HG03571 (cell line): ENCODE measurements at regions not wholly inside any gene's neighbourhood (a gene's known extent, or its start where the extent isn't known, plus 50 kb on each side); places are given as distances from the start of the nearest gene placed in this dataset.
"Not testable (repeated sequence)": the region's sequence is repeated elsewhere in the genome, so short reads cannot be mapped to it uniquely, and the experiment has no call there.

Experiments used
- ATAC-seq: cut with Tn5 transposase; IDR thresholded peaks from one replicate; pipeline ENCODE4 v1.9.1; 2021; ENCODE audit not compliant: unreplicated experiment

DNA sequence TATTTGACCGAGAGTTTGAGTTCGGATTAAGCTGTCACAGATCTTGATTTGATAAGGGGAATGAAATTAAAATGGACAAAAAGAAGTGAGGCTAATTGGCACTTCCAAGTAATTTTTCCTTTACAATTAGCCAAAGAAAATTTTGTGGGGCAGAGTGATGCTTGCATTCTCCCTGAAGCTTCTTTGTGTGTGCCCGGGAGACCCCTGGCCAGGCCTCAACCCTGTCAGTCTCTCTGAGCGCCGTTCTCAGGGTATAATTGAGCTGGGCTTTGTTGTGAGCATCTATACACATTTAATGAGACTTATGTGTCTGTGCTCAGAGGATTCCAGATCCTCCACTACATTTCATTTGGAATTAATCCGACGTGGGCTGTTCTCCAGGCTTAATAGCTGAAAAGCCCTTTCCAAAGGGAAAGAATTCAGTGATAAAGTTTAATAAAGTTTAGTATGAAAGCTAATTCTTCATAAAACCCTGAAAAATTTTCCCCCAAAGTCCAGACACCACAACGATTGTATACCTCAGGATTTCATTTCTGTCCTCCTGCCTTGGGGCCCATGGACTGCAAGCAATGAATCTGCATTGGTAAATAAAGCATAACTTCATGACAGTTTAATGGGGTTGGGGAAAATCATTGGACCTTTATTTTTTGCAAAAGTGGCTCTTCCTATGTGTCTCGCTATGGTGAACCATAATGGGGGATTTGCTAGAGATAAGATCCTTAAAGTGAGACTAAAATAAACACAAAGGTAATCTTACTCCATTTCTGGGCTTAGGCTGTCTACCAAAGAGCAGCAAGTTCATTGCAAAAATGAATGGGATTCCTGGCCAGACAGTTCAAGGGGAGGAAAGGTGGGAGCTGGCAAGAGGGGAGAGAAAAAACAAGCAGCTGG is 292.6 kb downstream of the C12orf75 start:
- ATAC-seq = no peak

DNA sequence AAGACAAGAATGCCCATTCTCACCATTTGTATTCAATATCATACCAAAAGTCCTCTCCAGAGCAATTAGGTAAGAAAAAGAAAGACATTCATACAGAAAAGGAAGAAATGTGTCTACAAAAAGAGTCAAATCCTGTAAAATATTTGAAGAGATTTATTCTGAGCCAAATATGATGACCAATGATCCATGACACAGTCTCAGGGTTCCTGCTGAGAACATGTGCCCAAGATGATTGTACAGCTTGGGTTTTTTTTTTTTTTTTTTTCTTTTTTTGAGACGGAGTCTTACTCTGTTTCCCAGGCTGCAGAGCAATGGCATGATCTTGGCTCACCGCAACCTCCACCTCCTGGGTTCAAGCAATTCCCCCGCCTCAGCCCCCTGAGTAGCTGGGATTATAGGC is 296.2 kb downstream of the C12orf75 start:
- no peak for ATAC-seq

DNA sequence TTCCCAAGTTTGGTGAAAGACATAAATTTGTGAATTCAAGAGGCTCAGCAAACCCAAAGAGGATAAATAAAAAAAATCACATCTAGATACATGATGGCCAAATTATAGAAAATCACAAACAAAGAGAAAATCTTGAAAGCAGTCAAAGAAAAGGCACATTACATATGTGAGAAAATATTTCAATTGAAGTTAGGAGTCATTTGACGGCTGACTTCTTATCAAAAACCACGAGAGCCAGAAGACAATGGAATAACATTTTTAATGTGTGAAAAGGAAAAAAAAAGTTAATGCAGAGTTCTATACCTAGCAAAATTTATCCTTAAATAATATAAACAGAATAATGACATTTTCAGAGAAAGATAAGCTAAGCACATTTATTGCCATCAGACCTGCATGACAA is 307.0 kb downstream of the C12orf75 start:
- no peak for ATAC-seq

DNA sequence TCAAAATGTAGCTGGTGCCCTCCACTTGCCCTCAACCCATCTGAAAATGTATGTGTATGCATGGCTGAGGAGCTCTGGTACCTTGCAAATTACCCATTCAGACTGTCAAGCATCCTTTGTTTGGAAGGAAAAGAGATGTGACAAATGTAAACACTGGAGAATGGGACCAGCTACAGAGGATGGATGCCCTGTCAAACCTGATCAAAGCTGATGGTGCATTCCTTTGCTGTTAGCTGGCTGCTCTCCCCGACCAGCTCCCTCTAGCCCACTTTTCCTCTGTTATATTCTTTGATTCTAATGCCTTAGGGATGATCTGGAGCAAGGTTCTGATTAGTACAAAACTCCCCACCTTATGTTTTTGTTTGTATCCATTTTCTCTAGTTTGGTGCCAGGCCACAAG is 310.3 kb downstream of the C12orf75 start:
- no peak for ATAC-seq

DNA sequence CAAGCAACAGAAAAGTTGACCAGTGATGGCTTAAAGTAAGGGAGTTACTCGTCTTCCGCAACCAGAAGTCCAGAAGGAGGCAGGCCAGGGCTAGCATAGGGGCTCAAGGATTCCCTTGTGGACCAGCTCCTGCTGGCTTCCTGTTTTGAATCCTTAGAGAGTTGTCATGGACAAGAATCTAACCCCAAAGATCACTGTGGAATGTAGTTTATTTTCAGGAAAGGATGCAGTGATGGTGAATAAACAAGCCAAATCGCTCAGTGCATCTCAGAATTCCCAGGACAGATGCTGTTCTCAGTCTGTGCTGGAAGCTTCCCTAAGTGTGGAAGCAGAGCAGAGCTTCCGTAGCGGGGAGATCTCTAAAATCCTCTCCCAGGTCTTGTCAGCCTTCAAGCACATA is 311.3 kb downstream of the C12orf75 start:
- ATAC-seq = no peak

DNA sequence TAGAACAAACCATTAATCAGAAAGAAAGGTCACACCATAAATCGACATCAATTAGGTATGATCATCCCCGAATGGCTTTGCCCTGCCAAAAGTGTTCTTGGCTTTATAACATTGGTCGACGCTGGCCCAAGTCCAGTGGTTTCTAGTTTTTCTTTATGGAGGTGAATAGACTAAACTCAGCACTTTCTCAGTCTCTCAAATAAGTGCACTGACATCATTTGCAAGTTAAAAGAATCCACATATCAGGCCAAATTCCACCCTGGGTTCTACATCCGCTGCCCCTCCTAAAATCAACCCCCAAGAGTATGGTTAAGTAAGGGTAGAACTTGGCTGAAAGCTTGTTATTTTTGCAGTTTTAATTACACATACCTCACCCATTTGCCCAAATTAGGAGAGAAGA is 314.3 kb downstream of the C12orf75 start:
- no peak for ATAC-seq

DNA sequence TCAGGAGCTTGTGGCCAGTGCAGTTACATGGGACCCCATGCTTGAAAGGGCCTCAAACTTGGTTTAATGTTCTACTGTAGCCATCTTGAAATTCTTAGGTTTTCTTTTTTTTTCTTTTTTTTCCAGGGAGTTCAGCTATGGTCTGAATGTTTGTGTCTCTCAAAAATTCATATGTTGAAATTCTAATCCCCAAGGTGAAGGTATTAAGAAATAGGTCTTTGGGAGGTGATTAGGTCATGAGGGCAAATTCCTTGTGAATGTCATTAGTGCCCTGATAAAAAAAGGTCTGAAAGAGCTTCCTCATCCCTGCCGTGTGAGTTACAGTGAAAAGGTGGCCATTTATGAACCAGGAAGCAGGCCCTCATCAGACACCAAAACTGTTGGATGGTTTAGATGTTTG is 324.1 kb downstream of the C12orf75 start:
- no peak for ATAC-seq

DNA sequence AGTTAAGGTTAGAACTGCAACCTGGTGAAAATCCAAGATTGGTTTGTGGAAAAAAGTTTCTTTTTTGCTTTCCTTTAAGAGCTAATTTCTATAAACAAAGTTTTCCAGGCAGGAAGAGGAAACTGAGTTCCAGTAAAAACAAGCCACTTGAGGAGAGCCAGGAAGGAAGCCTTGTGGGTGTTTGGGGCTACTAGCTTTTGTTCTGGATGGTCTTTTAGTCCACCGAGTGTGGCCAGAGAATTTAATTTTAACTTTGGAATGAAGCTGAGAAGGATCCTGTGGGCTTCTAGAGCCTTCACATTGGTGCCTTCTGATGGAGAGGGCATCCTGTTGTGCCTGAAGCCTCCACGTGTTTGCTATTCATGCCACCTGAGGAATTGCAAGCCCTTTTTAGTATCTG is 327.9 kb downstream of the C12orf75 start:
- no peak for ATAC-seq

DNA sequence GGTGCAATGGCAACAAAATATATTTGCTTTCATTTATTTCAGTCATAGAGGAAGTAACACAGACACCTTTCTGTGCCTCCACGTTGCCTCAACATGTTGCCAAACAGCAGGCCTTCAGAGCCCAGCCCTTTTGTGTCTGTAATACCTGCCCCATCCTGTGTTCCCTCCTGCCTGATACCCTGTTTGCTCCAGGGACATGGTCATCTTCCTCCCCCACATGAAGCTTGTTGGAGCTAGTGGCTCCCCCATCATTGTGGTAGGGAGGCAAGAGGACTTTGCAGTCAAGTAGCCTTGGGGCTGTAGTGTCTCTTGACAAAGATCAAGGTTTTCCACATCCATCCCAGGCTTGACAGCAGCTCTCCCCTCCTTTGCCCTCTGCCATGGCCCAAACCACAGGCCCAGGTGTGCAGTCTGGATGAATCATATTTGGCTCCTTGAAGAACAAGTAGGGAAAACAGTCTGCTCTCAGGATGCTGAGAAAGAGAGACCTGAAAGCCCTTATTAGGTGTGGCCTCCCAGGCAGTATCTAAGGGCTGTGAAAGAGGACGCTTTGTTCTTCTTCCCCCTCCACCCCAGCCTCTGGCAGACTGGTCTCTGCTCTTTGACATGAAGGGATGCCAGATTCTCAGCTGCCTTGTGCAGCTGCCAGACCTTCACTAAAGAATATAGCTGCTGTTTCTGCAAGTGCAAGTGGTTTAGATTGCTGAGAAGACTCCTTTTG is 329.0 kb downstream of the C12orf75 start:
- no peak for ATAC-seq

DNA sequence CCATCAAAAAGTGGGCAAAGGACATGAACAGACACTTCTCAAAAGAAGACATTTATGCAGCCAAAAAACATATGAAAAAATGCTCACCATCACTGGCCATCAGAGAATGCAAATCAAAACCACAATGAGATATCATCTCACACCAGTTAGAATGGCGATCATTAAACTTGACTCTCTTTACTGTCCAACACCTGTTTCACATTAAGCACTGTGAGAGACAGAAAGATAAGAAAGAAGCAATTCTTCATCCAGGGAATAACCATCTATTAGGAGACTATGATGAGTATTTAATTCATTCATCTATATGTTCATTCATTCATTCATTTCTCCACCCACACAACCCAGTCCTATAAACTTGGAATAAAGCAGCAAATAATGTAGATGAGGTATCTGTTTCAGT is 334.3 kb downstream of the C12orf75 start:
- not testable (repeated sequence) for ATAC-seq

DNA sequence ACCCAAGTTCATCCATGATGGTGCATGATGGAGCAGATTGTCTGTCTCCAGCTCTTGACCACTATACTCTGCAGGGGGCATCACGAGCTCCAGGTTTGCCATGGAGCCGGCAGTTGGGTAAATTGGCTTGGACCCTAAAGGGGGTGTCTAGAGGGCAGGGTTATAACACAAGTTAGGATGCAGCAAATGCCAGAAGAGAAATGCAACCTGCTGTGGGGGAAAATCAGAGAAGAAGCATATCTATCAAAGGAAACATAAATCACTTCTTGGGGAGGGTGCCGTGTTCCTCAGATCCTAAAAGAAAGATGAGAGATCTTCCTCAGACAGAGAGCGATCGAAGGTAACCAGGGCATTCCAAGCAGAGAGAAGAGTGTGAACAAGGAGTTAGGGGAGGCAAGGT is 334.9 kb downstream of the C12orf75 start:
- no peak for ATAC-seq

DNA sequence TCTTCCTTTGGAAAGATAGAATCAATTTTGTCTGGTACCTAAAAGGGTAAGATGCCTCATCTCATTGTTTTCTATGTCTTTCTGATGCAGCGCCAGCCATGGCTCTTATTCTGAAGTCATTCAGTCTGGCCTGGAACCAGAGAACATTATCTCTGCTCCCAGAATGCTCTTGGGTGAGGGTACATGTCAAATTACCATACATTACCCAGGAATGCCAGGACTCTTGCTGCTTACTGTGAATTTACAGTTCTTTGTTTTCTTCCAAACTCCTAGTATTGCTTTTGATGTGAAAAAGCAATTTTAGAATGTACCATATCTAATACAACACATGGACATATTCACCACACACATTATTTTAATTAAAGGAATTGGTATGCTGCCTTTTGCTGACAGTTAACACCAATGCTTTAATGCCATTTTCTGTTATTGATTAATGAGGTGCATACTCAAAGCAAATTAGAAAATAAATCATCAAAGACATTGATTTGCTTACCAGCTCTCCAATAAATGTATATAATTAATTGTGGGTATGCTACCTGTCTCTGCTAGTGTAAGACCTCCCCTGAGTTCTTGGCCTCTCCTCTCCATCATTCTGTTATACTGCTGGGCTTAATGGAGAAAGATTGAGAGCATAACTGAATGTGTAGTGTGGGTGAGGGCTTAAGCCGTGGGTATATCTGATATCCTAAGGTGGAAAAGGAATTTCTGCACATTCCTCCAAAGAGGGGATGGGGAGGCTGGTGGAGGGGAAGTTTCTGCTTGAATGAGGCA is 337.7 kb downstream of the C12orf75 start:
- no peak for ATAC-seq

DNA sequence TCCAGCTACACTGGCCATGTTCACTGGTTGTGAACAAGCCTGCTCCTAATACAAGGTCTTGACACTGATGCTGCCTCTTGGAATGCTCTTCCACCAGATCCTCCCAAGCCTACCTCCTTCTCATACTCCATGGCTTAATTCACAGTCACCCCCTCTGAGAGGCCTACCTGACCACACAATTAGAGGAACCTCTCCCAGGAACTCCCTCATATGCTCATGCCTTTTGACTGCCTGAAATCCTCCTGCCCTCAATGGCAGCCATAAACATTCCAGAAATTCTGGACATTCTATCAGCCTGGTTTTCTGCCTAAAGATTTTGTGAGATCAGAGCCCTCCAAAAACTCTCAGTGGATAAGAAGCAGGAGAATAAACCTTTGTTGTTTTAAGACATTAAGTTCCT is 340.2 kb downstream of the C12orf75 start:
- ATAC-seq = no peak

DNA sequence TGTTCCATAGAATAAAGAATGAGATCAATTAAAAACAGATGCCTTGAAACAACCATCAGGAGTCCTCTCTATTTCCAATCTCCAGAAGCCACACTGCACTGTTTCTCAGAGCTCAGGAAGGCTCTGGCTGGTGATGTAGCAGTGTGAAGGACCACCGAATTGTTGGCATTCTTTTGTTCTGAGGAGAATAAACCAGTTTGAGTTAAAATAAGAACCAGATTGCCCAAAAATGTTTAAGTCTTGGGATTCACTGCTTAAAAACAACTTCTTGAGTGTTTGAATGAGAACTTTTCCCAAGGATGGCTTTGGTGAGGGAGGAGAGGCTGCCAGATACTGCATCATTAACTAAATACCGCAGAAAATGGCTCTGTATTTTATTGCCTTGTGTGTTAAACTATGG is 341.2 kb downstream of the C12orf75 start:
- ATAC-seq = no peak

DNA sequence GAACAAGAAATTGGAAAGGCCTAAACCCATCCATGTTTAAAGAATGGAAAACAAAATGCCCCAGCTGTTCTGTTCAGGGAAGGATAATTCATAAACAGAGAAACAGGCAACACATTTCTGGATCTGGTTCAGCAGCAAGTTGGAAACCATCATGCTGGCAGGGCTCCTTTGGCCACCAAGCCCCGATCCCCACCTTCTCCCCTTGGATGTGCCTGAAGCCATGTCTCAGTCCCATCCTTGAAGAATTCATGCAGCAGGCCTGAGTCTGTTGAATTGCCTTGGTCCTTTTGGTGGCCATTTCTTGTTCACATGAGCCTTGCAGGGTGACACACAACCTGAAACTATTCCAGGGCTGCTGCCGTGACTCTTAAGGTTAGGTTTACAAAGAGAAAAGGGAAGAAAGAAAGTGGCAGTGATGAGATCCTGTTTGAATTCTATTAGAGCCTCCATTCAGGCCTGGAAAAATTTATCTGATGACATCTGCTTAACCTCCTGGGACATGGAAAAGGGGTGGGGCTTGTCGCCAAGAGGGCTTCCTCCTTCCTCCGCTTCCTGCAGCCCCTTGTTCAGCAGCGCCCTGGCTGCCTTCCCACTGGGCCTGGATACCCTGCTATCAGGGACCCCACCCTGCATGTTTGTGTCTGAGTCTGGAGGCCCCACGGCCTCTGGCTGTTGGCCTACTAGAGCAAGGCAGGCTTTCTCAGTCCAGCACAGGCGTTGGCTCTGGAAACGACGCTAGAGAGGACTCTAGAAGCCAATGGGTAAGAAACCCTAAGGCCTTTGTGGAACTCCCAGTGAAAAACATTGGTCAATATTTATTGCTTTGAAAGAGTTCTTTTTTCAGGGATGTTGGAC is 341.9 kb downstream of the C12orf75 start:
- no peak for ATAC-seq

DNA sequence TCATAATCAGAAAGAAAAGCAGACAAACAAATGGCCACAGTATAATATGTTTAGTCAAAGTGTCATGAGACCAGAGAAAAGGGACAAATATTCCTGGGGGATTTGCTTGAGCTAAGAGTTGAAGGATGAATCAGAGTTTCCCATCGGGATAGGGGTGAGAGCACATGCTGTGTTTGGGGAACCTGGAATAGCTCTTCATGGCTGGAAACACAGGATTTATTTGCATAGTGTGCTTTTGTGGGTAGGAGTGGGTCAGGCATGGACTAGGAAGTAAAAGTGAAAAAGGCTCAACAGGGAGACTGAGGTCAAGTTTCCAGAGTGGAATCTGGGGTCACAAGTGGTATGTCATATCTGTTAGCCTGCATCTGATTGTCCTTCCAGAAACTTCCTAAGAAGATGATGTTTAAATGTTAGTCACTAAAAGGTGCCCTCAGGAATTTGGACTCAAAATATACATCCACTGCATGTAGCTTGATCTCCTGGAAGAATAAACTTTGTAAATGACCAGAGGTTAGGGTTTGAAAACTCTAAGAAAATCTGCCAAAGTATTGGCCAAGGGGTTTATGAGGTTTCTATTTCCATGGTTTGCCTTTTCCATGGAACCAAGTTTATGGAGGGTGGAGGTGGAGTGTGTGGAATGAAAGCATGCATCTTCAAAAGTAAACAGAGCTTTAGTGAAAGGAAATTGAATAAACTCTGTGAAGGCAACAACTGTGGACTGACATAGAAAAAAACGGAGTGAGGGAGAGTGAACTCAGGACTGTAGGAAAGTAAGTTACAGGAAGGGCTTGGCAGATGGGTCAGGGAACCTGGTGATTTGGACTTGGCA is 344.6 kb downstream of the C12orf75 start:
- ATAC-seq = no peak

DNA sequence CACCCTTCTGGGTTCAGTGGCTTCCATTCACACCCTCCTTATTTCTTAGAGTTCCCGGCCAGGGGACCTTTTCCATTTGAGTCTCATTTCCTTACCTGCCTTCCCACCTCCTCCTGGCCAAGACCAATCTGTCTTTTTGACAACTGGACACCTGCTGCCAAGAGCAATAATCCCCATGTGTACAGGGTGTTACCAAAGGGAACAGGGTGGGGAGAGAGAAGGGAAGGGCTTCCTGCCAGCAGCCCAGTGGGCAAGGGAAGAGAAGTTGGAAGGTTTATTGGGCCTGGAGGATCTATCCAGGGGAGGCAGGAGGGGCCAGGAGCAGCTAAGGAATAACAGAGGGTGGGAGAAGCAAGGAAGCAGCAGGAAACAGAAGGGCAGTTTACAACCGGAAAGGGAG is 346.2 kb downstream of the C12orf75 start:
- no peak for ATAC-seq

DNA sequence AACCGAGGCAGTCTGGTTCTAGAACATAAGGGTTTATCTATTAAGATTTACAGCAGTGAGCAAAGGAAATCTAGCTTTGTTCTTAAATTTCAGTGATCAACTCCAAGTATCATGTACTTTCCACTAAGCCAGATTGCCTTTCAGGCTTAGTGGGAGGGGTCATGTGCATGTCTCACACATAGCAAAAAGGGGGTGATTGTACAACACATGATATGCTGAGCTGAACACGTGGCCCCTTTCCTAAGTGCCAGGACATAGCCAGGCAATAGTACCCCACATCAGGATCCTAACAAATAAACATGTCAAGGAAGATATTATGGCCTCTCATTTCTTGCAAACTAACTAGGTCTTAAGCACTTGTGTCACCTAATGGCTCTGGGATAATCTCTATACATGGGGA is 347.2 kb downstream of the C12orf75 start:
- ATAC-seq = no peak

DNA sequence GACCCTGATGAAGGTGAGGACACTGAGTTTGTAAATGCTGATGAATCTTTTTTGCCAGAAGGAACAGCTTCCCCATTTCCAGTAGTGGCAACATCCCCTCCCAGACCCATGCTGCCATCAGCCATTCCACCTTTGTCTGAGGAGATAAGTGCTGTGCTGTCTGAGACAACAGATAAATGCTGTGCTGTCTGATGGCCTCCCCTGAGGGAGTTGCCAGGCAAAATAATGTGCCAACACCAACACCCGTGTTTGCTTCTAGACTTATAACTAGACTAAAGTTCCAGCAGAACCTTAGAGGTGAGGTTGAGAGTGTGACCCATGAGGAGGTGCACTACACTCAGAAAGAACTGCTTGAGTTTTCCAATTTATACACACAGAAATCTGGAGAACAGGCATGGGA is 349.5 kb downstream of the C12orf75 start:
- ATAC-seq = no peak

DNA sequence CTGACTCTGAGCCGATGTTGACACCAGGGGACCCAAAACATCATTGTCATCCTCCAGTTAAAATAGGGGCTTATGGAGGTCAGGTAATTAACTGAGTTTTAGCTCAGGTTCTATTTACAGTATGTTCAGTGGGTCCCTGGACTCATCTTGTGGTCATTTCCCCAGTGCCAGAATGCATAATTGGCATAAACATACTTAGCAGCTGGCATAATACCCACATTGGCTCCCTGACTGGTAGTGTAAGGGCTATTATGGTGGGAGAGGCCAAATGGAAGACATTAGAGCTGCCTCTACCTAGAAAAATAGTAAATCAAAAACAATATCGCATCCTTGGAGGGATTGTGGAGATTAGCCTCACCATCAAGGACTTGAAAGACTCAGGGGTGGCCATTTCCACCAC is 350.9 kb downstream of the C12orf75 start:
- no peak for ATAC-seq
